GM19351 (cell line): ENCODE measurements at regions not wholly inside any gene's neighbourhood (a gene's known extent, or its start where the extent isn't known, plus 50 kb on each side); places are given as distances from the start of the nearest gene placed in this dataset.

Source experiments
- ATAC-seq: cut with Tn5 transposase; IDR thresholded peaks from one replicate; pipeline ENCODE4 v1.9.1; 2021; ENCODE audit warnings: mild to moderate bottlenecking, moderate library complexity; ENCODE audit not compliant: unreplicated experiment

DNA sequence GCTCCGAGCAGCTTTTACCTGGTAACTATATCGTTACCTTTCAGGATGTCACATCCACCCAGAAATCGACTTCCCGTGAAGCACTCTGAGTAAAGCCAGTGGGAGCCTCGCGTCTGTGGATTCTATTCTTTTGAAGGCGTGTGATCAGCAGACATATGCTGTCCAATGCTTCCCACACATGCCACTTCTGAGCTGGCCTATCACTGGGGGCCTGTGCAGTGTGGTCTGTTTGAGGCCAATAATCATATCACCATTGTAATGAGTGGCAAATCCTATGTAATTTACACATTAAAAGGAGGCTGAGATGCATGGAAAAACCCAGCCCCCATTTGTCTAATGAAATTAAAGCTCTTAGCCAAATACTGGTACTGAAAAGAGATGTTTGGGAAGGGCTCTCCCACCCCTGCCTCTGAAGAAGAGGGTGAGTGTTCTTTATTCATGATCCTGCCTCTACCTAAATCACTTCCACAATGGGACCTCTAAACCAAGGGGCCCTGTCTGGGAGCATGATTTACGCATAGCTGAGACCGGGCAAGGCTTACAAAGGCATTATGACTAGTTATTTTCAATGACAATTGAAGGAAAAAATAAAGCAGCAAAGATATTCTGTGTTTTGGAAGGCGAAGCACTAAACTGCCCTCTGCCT is 686.8 kb downstream of the ZEB2 start:
- ATAC-seq = no peak

DNA sequence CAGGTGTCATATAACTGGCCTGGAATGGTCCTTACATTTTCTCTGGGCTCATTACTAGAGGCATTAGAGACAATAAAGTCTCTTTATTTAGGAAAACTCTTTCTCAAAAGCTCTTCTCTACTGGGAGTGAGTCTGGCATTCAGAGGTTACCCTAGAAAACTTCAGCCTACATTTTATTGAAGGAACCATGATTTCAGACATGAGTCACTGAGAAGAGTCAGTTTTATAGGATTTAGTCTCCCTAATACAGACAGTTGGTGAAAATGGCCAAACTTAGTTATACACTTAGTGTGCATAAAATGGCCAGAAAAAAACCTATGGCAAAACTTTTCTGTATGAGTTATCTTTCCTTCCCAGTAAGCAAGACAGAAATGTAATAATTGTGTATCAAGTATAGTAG is 689.4 kb downstream of the ZEB2 start:
- ATAC-seq = no peak

DNA sequence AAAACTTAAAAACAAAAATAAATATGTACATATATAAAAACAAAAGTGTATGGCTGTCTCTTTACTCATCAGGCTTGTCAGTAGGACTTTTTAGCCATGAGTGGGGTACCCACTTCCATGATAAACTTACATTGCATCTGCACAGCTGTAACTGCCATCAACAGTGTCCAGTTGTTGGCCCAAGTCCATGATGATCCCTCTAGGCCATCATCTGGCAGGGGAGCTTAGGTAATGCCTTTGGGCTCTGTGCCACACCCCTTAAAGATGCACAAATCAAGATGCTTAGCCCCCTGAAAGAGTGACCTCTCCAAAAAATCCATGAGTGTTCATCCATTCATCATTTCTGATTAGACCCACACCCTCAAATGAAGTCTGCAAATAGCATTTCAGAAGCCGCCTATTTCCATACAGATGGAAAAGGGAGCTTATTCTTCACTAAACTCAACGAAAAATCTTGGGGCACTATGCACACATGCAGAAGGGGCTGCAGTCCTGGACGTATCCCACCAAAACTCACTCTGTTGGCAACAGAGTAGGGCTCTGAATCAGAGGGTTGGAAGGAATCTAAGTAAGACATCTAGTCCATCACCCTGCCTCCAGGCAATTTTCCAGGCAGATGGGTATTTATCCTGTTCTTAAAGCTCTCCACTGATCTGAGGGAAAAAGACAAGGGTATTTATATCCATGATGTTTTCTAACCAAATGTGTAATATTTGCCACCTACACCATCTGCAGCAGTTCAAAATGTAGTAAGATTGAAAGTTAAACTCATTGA is 691.0 kb downstream of the ZEB2 start:
- no peak for ATAC-seq

DNA sequence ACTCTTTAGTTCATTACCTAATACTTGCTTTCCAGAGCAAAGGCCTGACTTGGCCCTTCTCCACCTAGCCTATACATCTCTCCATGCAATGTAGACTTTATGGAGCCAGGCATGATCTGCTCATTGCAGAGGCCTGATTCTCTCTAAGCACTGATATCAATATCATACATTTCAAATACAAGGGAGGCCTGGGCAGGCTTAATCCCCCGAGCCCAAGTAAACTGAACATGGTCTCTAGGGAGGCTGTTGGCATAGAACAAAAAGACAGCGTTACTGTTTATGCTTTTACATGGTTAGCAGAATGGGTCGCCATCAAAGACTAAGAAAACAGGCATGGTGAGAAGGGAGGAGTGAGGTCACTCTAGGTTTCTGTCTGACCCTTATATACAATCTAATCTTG is 695.1 kb downstream of the ZEB2 start:
- ATAC-seq = no peak

DNA sequence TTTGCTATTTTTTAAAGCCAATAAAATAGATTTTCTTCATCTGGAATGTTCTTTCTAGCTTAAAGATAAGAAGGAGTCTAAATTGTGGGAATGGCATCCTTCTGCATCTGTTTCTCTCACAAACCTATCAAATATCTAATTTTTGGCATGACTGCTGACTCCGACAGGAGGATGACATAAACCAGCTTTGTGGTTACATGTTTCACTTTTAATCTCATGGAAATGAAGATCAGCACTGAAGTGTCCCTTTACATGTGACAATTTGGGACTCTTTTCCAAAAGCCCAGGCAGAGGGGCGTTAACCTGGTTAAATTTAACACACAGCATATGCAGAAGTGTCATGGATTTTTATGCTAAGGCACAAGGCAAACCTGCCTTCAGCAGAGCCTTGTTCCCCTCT is 694.7 kb downstream of the ARHGAP15 start:
- no peak for ATAC-seq

DNA sequence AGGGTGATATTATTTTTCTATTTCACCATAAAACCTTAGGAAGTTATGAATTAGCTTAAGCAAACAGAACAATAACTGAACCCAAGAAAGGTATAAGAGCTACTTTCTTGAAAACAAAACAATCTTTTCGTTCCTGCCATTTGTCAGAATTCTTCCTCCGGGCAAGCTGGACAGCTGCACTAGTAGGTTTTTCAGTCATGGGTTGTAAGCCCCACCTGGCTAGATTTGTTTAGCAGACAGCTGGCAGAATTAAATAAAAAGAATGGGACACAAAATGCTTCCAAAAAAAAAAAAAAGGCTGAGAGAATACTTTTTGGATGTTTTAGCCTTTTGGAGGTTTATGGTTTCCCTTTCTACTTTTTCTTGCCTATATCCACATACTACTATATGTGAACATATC is 694.1 kb downstream of the ARHGAP15 start:
- ATAC-seq = no peak

DNA sequence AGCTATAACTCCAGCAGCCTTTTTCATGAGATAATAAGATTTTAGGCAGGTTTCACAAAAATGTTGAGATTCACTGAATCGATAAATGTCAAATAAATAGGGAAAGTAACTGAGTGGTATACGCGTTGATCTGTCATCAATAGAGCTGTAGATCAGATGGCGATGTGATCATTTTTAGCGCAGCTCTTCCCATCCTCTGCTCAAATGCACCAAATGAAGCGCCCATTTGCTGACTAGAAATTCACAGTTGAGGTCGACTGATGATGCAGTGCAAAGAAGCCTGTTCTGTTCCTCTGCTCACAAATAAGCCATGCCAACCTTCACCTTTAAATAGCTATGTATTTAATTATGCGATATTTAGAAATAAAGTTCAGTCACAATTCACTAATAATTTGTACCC is 693.5 kb downstream of the ARHGAP15 start:
- no peak for ATAC-seq

DNA sequence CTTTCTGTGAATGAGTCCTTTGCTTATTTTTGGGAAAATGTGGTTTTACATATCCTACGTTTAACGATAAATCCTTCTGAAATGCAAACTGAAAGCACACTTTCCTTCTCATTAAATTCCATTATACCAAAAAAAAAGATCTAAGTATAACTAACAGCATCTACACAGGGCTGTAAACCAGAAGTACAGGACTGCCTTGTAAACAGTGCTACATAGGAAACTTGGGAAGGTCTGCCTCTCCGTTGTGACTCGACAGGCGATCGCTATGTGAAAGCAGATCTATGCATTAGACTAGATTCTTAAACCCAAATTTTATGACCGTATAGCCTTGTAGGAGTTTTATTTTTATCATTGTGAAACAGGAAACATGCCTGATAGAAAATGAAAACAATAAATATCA is 690.5 kb downstream of the ARHGAP15 start:
- no peak for ATAC-seq

DNA sequence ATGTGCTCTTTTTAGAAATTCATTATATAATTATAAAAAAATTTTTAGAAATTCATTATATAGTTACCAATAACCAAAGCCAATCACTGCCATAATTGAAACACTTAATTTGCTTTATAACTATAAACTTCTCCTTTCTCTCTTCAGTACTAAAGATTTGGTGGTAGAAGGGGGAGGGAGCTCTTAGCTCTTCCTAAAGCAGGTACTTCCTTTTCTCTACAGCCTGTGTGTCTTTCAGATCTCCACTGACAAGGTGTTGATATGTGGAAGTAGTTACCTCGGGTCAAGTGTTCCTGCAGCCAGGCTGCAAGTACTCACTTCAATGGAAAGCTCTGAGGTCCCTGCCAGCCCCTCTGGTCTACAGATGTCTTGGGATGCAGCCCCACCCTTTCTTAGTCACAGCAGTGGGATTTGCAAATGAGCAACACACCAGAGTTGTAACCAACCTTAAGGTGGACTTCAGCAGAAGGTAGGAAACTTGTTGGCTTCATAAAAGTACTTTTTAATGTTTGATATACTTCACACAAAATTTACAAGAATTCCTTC is 690.0 kb downstream of the ARHGAP15 start:
- no peak for ATAC-seq
